Iris pigment epithelial cell (primary cell): ENCODE measurements at regions not wholly inside any gene's neighbourhood (a gene's known extent, or its start where the extent isn't known, plus 50 kb on each side); places are given as distances from the start of the nearest gene placed in this dataset.
"Not testable (repeated sequence)": the region's sequence is repeated elsewhere in the genome, so short reads cannot be mapped to it uniquely, and the experiment has no call there.

Source experiments
- DNase-seq: peaks from one replicate; pipeline ENCODE4 v3.0.0-alpha.2; 2011; ENCODE audit warnings: low read depth

- DNase-seq: no peak
These were observed 596.6 kb downstream of the KCTD12 start for GRCh38 chr13:76289558-76289957.

GRCh38 chr13:76286178-76286577 is 600.0 kb downstream of the KCTD12 start:
- peak; percentile 80 for DNase-seq

GRCh38 chr13:76285463-76285862 is 600.7 kb downstream of the KCTD12 start:
- no peak for DNase-seq

- not testable (repeated sequence) for DNase-seq
These were observed 606.4 kb downstream of the KCTD12 start for GRCh38 chr13:76279766-76280165.

- no peak for DNase-seq
These were observed 614.4 kb downstream of the KCTD12 start for GRCh38 chr13:76271728-76272232.

GRCh38 chr13:76268307-76268706 is 617.9 kb downstream of the KCTD12 start:
- not testable (repeated sequence) for DNase-seq

- DNase-seq: no peak
These were observed 619.0 kb downstream of the KCTD12 start for GRCh38 chr13:76267216-76267615.

GRCh38 chr13:76266561-76266960 is 619.6 kb downstream of the KCTD12 start:
- peak; percentile 28 for DNase-seq

- no peak for DNase-seq
These were observed 614.1 kb downstream of the LMO7 start for GRCh38 chr13:76250211-76250610.

GRCh38 chr13:76245920-76246319 is 609.8 kb downstream of the LMO7 start:
- no peak for DNase-seq

- no peak for DNase-seq
These were observed 609.1 kb downstream of the LMO7 start for GRCh38 chr13:76245211-76245610.

- not testable (repeated sequence) for DNase-seq
These were observed 607.0 kb downstream of the LMO7 start for GRCh38 chr13:76243120-76243519.

GRCh38 chr13:76239031-76239680 is 603.0 kb downstream of the LMO7 start:
- DNase-seq: no peak

GRCh38 chr13:76231522-76232167 is 595.5 kb downstream of the LMO7 start:
- no peak for DNase-seq

GRCh38 chr13:76229281-76229680 is 593.2 kb downstream of the LMO7 start:
- DNase-seq: no peak

GRCh38 chr13:76226941-76227340 is 590.8 kb downstream of the LMO7 start:
- DNase-seq: no peak

- DNase-seq: peak; percentile 57
These were observed 589.8 kb downstream of the LMO7 start for GRCh38 chr13:76225815-76226489.

- DNase-seq: no peak
These were observed 587.9 kb downstream of the LMO7 start for GRCh38 chr13:76223999-76224398.

GRCh38 chr13:76223565-76223964 is 587.4 kb downstream of the LMO7 start:
- DNase-seq: no peak

GRCh38 chr13:76222511-76222910 is 586.4 kb downstream of the LMO7 start:
- DNase-seq: no peak

GRCh38 chr13:76216729-76217128 is 580.6 kb downstream of the LMO7 start:
- DNase-seq: no peak

GRCh38 chr13:76214001-76214400 is 577.9 kb downstream of the LMO7 start:
- DNase-seq: no peak

GRCh38 chr13:76213423-76213904 is 577.3 kb downstream of the LMO7 start:
- DNase-seq: no peak
